HL-60 (cell line): ENCODE measurements at regions not wholly inside any gene's neighbourhood (a gene's known extent, or its start where the extent isn't known, plus 50 kb on each side); places are given as distances from the start of the nearest gene placed in this dataset.

ENCODE experiments used
- POLR2AphosphoS5 ChIP-seq: IDR thresholded peaks from 2 replicates; pipeline ENCODE4 v1.6.1; 2012; ENCODE audit warnings: low read depth
- SPI1 ChIP-seq: IDR thresholded peaks from 2 replicates; pipeline ENCODE4 v1.6.1; 2012; ENCODE audit warnings: low read depth, mild to moderate bottlenecking, borderline replicate concordance
- TF ChIP-seq, protein P1 (sequence below): IDR thresholded peaks from one replicate; pipeline ENCODE4 v1.5.1; 2011; ENCODE audit warnings: low read length, control low read depth, inconsistent platforms; ENCODE audit not compliant: insufficient read depth

DNA sequence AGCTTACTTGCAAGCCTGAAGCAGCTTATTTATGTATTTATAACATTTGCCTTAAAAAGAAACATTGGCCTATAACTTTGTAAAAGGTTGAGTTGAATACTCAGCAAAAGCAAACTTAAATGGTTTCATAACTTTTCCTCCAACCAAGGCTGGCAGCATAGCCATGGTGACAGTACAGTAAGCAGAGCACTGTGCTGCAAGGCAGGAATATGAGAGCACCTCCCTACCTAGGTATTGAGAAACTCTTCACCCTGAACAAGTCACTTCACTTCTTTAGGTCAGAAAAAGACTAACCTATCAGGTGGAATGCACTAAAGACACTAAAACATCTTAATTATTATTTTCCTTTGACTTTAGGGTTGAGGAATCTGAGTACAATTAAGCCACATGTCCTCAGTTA, 63.9 kb upstream of the GYPA start:
- TF ChIP-seq, protein P1, sequence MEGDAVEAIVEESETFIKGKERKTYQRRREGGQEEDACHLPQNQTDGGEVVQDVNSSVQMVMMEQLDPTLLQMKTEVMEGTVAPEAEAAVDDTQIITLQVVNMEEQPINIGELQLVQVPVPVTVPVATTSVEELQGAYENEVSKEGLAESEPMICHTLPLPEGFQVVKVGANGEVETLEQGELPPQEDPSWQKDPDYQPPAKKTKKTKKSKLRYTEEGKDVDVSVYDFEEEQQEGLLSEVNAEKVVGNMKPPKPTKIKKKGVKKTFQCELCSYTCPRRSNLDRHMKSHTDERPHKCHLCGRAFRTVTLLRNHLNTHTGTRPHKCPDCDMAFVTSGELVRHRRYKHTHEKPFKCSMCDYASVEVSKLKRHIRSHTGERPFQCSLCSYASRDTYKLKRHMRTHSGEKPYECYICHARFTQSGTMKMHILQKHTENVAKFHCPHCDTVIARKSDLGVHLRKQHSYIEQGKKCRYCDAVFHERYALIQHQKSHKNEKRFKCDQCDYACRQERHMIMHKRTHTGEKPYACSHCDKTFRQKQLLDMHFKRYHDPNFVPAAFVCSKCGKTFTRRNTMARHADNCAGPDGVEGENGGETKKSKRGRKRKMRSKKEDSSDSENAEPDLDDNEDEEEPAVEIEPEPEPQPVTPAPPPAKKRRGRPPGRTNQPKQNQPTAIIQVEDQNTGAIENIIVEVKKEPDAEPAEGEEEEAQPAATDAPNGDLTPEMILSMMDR = no peak
- TF ChIP-seq POLR2AphosphoS5 (no peak), SPI1 (no peak)
